ENCODE measurements at regions not wholly inside any gene's neighbourhood (a gene's known extent, or its start where the extent isn't known, plus 50 kb on each side); places are given as distances from the start of the nearest gene placed in this dataset.

GRCh38 chr17:79525793-79526677 lies 84.8 kb downstream of the RBFOX3 start:
- TF ChIP-seq ELF1 (IDR thresholded peaks at IDR 0.05; ENCODE audit: borderline replicate concordance, low read depth) (no peak), POLR2AphosphoS5 (IDR thresholded peaks at IDR 0.05; ENCODE audit: low read depth, low read length) (no peak), EZH2 (IDR thresholded peaks at IDR 0.05) (no peak), POLR2A (IDR thresholded peaks at IDR 0.05; ENCODE audit: borderline replicate concordance, extremely low read depth, insufficient read depth, insufficient read length) (no peak), EZH2phosphoT487 (IDR thresholded peaks at IDR 0.05; ENCODE audit: borderline replicate concordance) (no peak), ZFX (IDR thresholded peaks at IDR 0.05) (no peak), SIN3A (IDR thresholded peaks at IDR 0.05; ENCODE audit: low read depth) (no peak), JUND (IDR thresholded peaks at IDR 0.05) (no peak), SP1 (IDR thresholded peaks at IDR 0.05; ENCODE audit: low read depth) (no peak), REST (IDR thresholded peaks at IDR 0.05; ENCODE audit: low read depth) (no peak)
- TF ChIP-seq, protein P1, sequence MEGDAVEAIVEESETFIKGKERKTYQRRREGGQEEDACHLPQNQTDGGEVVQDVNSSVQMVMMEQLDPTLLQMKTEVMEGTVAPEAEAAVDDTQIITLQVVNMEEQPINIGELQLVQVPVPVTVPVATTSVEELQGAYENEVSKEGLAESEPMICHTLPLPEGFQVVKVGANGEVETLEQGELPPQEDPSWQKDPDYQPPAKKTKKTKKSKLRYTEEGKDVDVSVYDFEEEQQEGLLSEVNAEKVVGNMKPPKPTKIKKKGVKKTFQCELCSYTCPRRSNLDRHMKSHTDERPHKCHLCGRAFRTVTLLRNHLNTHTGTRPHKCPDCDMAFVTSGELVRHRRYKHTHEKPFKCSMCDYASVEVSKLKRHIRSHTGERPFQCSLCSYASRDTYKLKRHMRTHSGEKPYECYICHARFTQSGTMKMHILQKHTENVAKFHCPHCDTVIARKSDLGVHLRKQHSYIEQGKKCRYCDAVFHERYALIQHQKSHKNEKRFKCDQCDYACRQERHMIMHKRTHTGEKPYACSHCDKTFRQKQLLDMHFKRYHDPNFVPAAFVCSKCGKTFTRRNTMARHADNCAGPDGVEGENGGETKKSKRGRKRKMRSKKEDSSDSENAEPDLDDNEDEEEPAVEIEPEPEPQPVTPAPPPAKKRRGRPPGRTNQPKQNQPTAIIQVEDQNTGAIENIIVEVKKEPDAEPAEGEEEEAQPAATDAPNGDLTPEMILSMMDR (IDR thresholded peaks at IDR 0.05 in 2 of 3, conservative IDR thresholded peaks at IDR 0.05 in 1 of 3; ENCODE audit: borderline replicate concordance in 1 of 3, insufficient read depth in 1 of 3, low read depth in 2 of 3, low read length in 2 of 3): no peak
- TF ChIP-seq, protein P2, sequence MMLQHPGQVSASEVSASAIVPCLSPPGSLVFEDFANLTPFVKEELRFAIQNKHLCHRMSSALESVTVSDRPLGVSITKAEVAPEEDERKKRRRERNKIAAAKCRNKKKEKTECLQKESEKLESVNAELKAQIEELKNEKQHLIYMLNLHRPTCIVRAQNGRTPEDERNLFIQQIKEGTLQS (IDR thresholded peaks at IDR 0.05): no peak
- TF ChIP-seq, protein P3, sequence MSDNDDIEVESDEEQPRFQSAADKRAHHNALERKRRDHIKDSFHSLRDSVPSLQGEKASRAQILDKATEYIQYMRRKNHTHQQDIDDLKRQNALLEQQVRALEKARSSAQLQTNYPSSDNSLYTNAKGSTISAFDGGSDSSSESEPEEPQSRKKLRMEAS (IDR thresholded peaks at IDR 0.05): no peak
